Smooth muscle cell (in vitro differentiated cells): ENCODE measurements at regions not wholly inside any gene's neighbourhood (a gene's known extent, or its start where the extent isn't known, plus 50 kb on each side); places are given as distances from the start of the nearest gene placed in this dataset.
"Not testable (repeated sequence)": the region's sequence is repeated elsewhere in the genome, so short reads cannot be mapped to it uniquely, and the experiment has no call there.

Source experiments
- DNase-seq: peaks from one replicate; lab custom pipeline; 2025; ENCODE audit not compliant: unreplicated experiment; lab: John Stamatoyannopoulos, UW
- H2AFZ ChIP-seq: fragments of 200-600 bp; sonication (generic); 2 replicates; pipeline ENCODE4 v1.6.0; 2016; ENCODE audit warnings: antibody characterized with exemption, low read depth, mild to moderate bottlenecking
- H3F3A ChIP-seq: fragments of 200-600 bp; sonication (generic); 2 replicates; pipeline ENCODE4 v1.6.0; 2017; ENCODE audit warnings: antibody characterized with exemption, low read depth
- H3K27ac ChIP-seq: fragments of 200-600 bp; sonication (generic); 2 replicates; pipeline ENCODE4 v1.5.1; 2016; ENCODE audit warnings: low read depth, mild to moderate bottlenecking
- H3K27me3 ChIP-seq: fragments of 200-600 bp; sonication (generic); 2 replicates; pipeline ENCODE4 v1.6.1; 2016; ENCODE audit warnings: low read depth, mild to moderate bottlenecking
- H3K36me3 ChIP-seq: fragments of 200-600 bp; sonication (generic); 2 replicates; pipeline ENCODE4 v1.5.1; 2016; ENCODE audit warnings: low read depth
- H3K4me1 ChIP-seq: fragments of 200-600 bp; sonication (generic); 2 replicates; pipeline ENCODE4 v1.5.1; 2016; ENCODE audit warnings: low read depth
- H3K4me2 ChIP-seq: fragments of 200-600 bp; sonication (generic); 2 replicates; pipeline ENCODE4 v1.6.0; 2016; ENCODE audit warnings: mild to moderate bottlenecking
- H3K4me3 ChIP-seq: fragments of 200-600 bp; sonication (generic); 2 replicates; pipeline ENCODE4 v1.5.1; 2016; ENCODE audit warnings: mild to moderate bottlenecking
- H3K79me2 ChIP-seq: fragments of 200-600 bp; sonication (generic); 2 replicates; pipeline ENCODE4 v1.6.0; 2016; ENCODE audit warnings: low read depth, mild to moderate bottlenecking
- H3K9ac ChIP-seq: fragments of 200-600 bp; sonication (generic); 2 replicates; pipeline ENCODE4 v1.6.0; 2016; ENCODE audit warnings: low read depth
- H3K9me3 ChIP-seq: fragments of 200-600 bp; sonication (generic); replicated peaks from 2 replicates; pipeline ENCODE4 v1.5.1; 2016; ENCODE audit warnings: low read depth
- H4K20me1 ChIP-seq: fragments of 200-600 bp; sonication (generic); 2 replicates; pipeline ENCODE4 v1.6.0; 2016; ENCODE audit warnings: low read depth
- CTCF ChIP-seq: fragments of 200-600 bp; sonication (generic); IDR thresholded peaks from 2 replicates; pipeline ENCODE4 v1.5.1; 2017; ENCODE audit warnings: borderline replicate concordance, mild to moderate bottlenecking, antibody characterized with exemption; ENCODE audit not compliant: insufficient read depth, poor library complexity, severe bottlenecking
- whole genome bisulfite sequencing: methylation state at CpG from one replicate; pipeline ENCODE4 v1.1.7; 2016; ENCODE audit warnings: low lambda C conversion rate; 5-methylcytosine and 5-hydroxymethylcytosine counted together

- H3K9ac ChIP-seq, result no peak overlapping the region
- H3K27ac ChIP-seq, result no peak overlapping the region
- H3K36me3 ChIP-seq, result no peaks in the 10 kb centered on the region
- H3K4me3 ChIP-seq, result no peak overlapping the region
- no peaks in the 10 kb centered on the region for H3K27me3 ChIP-seq
- H3K4me2 ChIP-seq, result no peak overlapping the region
- WGBS, result 79% methylated on average over 1 of the region's 1 CpG
- H3K4me1 ChIP-seq, result no peaks in the 10 kb centered on the region
- H4K20me1 ChIP-seq, result no peaks in the 10 kb centered on the region
- H3K9me3 ChIP-seq, result no peaks in the 10 kb centered on the region
- H3F3A ChIP-seq, result no peaks in the 10 kb centered on the region
- DNase-seq, result no peak
- no peak for TF ChIP-seq CTCF
- H3K79me2 ChIP-seq, result no peaks in the 10 kb centered on the region
- no peak overlapping the region for H2AFZ ChIP-seq
These were observed 609.9 kb upstream of the MAP3K7 start for GRCh38 chr6:91196729-91197128.

GRCh38 chr6:91193446-91193845, 606.6 kb upstream of the MAP3K7 start:
- Histone ChIP-seq H3K4me3 (no peak overlapping the region), H3K79me2 (no peaks in the 10 kb centered on the region), H3K4me2 (no peak overlapping the region), H3K9ac (no peak overlapping the region), H3K27ac (no peak overlapping the region), H3K4me1 (no peaks in the 10 kb centered on the region), H2AFZ (no peak overlapping the region), H3K36me3 (no peaks in the 10 kb centered on the region), H4K20me1 (no peaks in the 10 kb centered on the region), H3K9me3 (no peaks in the 10 kb centered on the region), H3F3A (no peaks in the 10 kb centered on the region), H3K27me3 (no peaks in the 10 kb centered on the region)
- no peak for DNase-seq
- TF ChIP-seq CTCF, result no peak

GRCh38 chr6:91190041-91190440, 603.2 kb upstream of the MAP3K7 start:
- not testable (repeated sequence) for DNase-seq, H2AFZ ChIP-seq, H4K20me1 ChIP-seq, H3K4me3 ChIP-seq, H3K27me3 ChIP-seq, H3K9ac ChIP-seq, H3K4me2 ChIP-seq, H3K4me1 ChIP-seq, H3K27ac ChIP-seq, H3K36me3 ChIP-seq, H3F3A ChIP-seq, H3K79me2 ChIP-seq, H3K9me3 ChIP-seq
- WGBS, result 88% methylated on average over 3 of the region's 3 CpGs

GRCh38 chr6:91185072-91185471, 598.2 kb upstream of the MAP3K7 start:
- WGBS, result 80% methylated on average over 4 of the region's 4 CpGs
- no peaks in the 10 kb centered on the region for H3F3A ChIP-seq
- H3K27me3 ChIP-seq, result no peaks in the 10 kb centered on the region
- no peak for DNase-seq
- no peaks in the 10 kb centered on the region for H3K4me1 ChIP-seq
- H3K79me2 ChIP-seq, result no peaks in the 10 kb centered on the region
- no peak overlapping the region for H3K4me3 ChIP-seq
- H4K20me1 ChIP-seq, result no peaks in the 10 kb centered on the region
- no peak overlapping the region for H3K27ac ChIP-seq
- no peaks in the 10 kb centered on the region for H3K36me3 ChIP-seq
- TF ChIP-seq CTCF, result no peak
- no peak overlapping the region for H3K9ac ChIP-seq
- H2AFZ ChIP-seq, result no peak overlapping the region
- H3K4me2 ChIP-seq, result no peak overlapping the region
- H3K9me3 ChIP-seq, result no peaks in the 10 kb centered on the region
